Smooth muscle cell (in vitro differentiated cells): ENCODE measurements at regions not wholly inside any gene's neighbourhood (a gene's known extent, or its start where the extent isn't known, plus 50 kb on each side); places are given as distances from the start of the nearest gene placed in this dataset.

ENCODE experiments used
- DNase-seq: peaks from one replicate; lab custom pipeline; 2025; ENCODE audit not compliant: unreplicated experiment; lab: John Stamatoyannopoulos, UW
- H2AFZ ChIP-seq: fragments of 200-600 bp; sonication (generic); 2 replicates; pipeline ENCODE4 v1.6.0; 2016; ENCODE audit warnings: antibody characterized with exemption, low read depth, mild to moderate bottlenecking
- H3F3A ChIP-seq: fragments of 200-600 bp; sonication (generic); 2 replicates; pipeline ENCODE4 v1.6.0; 2017; ENCODE audit warnings: antibody characterized with exemption, low read depth
- H3K27ac ChIP-seq: fragments of 200-600 bp; sonication (generic); 2 replicates; pipeline ENCODE4 v1.5.1; 2016; ENCODE audit warnings: low read depth, mild to moderate bottlenecking
- H3K27me3 ChIP-seq: fragments of 200-600 bp; sonication (generic); 2 replicates; pipeline ENCODE4 v1.6.1; 2016; ENCODE audit warnings: low read depth, mild to moderate bottlenecking
- H3K36me3 ChIP-seq: fragments of 200-600 bp; sonication (generic); 2 replicates; pipeline ENCODE4 v1.5.1; 2016; ENCODE audit warnings: low read depth
- H3K4me1 ChIP-seq: fragments of 200-600 bp; sonication (generic); 2 replicates; pipeline ENCODE4 v1.5.1; 2016; ENCODE audit warnings: low read depth
- H3K4me2 ChIP-seq: fragments of 200-600 bp; sonication (generic); 2 replicates; pipeline ENCODE4 v1.6.0; 2016; ENCODE audit warnings: mild to moderate bottlenecking
- H3K4me3 ChIP-seq: fragments of 200-600 bp; sonication (generic); 2 replicates; pipeline ENCODE4 v1.5.1; 2016; ENCODE audit warnings: mild to moderate bottlenecking
- H3K79me2 ChIP-seq: fragments of 200-600 bp; sonication (generic); 2 replicates; pipeline ENCODE4 v1.6.0; 2016; ENCODE audit warnings: low read depth, mild to moderate bottlenecking
- H3K9ac ChIP-seq: fragments of 200-600 bp; sonication (generic); 2 replicates; pipeline ENCODE4 v1.6.0; 2016; ENCODE audit warnings: low read depth
- H3K9me3 ChIP-seq: fragments of 200-600 bp; sonication (generic); replicated peaks from 2 replicates; pipeline ENCODE4 v1.5.1; 2016; ENCODE audit warnings: low read depth
- H4K20me1 ChIP-seq: fragments of 200-600 bp; sonication (generic); 2 replicates; pipeline ENCODE4 v1.6.0; 2016; ENCODE audit warnings: low read depth
- WGBS: methylation state at CpG from one replicate; pipeline ENCODE4 v1.1.7; 2016; ENCODE audit warnings: low lambda C conversion rate; 5-methylcytosine and 5-hydroxymethylcytosine counted together
- TF ChIP-seq, protein P1 (sequence below): fragments of 200-600 bp; sonication (generic); IDR thresholded peaks from 2 replicates; pipeline ENCODE4 v1.5.1; 2017; ENCODE audit warnings: borderline replicate concordance, mild to moderate bottlenecking, antibody characterized with exemption; ENCODE audit not compliant: insufficient read depth, poor library complexity, severe bottlenecking

DNA sequence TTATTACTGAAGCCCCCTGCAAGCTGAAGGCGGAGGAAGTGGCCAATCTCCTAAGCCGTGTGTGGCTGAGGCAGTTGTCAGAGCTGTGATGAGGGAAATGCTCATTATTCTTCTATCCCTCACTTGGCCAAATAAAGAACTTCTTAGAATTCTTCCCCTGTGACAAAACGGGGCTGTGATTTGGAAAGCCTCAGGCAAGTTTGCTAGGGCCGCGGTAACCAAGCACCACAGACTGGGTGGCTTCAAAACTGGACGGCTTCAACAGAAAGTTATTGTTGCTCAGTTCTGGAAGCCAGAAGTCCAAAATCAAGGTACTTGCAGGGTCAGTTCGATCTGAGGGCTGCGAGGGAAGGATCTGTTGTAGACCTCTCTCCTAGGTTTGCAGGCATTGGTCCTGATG, 72.3 kb upstream of the STEAP1B start:
- no peaks in the 10 kb centered on the region for H3K79me2 ChIP-seq
- TF ChIP-seq, protein P1, sequence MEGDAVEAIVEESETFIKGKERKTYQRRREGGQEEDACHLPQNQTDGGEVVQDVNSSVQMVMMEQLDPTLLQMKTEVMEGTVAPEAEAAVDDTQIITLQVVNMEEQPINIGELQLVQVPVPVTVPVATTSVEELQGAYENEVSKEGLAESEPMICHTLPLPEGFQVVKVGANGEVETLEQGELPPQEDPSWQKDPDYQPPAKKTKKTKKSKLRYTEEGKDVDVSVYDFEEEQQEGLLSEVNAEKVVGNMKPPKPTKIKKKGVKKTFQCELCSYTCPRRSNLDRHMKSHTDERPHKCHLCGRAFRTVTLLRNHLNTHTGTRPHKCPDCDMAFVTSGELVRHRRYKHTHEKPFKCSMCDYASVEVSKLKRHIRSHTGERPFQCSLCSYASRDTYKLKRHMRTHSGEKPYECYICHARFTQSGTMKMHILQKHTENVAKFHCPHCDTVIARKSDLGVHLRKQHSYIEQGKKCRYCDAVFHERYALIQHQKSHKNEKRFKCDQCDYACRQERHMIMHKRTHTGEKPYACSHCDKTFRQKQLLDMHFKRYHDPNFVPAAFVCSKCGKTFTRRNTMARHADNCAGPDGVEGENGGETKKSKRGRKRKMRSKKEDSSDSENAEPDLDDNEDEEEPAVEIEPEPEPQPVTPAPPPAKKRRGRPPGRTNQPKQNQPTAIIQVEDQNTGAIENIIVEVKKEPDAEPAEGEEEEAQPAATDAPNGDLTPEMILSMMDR: no peak
- DNase-seq: no peak
- H3K36me3 ChIP-seq: no peaks in the 10 kb centered on the region
- no peaks in the 10 kb centered on the region for H3K9me3 ChIP-seq
- H3K4me2 ChIP-seq: peak overlapping the region; percentile 5
- H3K27ac ChIP-seq: peak overlapping the region; percentile 92
- no peak overlapping the region for H2AFZ ChIP-seq
- H3K9ac ChIP-seq: peak overlapping the region; percentile 79
- H3K27me3 ChIP-seq: no peaks in the 10 kb centered on the region
- WGBS: 46% methylated on average over 8 of the region's 8 CpGs
- no peaks in the 10 kb centered on the region for H3F3A ChIP-seq
- H3K4me1 ChIP-seq: no peaks in the 10 kb centered on the region
- H3K4me3 ChIP-seq: no peak overlapping the region
- no peaks in the 10 kb centered on the region for H4K20me1 ChIP-seq

DNA sequence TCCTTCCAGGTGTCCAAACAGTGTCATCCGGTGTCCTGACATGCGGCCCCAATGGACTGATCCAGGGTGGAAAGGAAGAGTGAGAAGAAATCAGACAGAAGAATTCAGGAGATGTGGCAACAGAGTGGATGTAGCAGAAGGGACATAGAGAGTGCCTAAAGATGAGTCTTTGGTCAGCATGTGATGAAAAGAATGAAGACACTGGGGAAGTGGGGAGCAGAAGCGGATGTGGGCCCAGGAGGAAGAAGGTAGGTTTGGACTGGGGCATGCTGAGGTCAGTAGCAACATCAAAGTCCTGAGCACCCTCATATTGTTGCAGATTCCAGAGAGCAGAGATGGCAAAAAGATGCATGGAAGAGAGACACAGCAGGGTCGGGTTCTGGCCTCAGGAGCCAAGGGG, 71.8 kb upstream of the STEAP1B start:
- DNase-seq: no peak
- Histone ChIP-seq H3K4me2 (no peak overlapping the region), H3K79me2 (no peaks in the 10 kb centered on the region), H2AFZ (no peak overlapping the region), H3F3A (no peaks in the 10 kb centered on the region), H3K27me3 (no peaks in the 10 kb centered on the region), H3K4me1 (no peaks in the 10 kb centered on the region), H3K27ac (peak overlapping the region; percentile 92), H4K20me1 (no peaks in the 10 kb centered on the region), H3K9ac (no peak overlapping the region), H3K36me3 (no peaks in the 10 kb centered on the region), H3K9me3 (no peaks in the 10 kb centered on the region), H3K4me3 (no peak overlapping the region)
- TF ChIP-seq, protein P1: no peak
- 100% methylated on average over 4 of the region's 4 CpGs for WGBS

DNA sequence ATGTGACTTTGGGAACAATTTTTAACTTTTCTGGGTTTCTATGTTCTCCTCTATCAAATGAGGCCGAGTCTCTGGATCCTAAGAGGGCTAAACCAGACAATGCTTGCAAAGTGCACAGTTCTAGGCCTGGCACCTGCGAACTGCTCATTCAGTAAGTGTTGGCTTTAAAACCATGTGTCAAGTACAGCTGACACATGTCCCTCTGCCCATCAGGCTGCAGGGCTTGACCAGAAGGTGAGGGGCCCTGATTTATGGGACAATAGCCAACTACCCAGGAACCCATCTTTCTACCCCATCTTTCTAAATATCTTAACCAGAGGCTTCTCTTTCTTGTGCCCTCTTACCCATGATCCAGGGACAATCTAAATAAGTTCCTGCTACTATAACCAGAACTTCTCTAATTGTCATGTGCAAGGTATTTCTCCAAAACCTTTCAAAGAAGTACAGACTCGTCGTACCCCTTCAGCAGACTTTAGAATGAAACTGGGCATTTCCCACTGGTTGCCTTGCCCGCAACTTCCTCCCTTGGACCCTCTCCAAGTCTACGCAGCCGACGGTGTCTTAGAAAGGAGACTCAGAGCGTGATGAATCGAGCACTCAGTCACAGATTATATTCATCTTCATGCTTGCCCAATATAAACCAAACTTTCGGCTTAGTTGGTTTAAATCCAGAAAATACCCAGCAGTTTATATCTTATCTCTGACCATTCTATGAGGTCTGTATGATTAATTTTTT, 69.8 kb upstream of the STEAP1B start:
- Histone ChIP-seq H3K79me2 (no peaks in the 10 kb centered on the region), H3K4me3 (no peak overlapping the region), H3K4me2 (no peak overlapping the region), H3K4me1 (no peaks in the 10 kb centered on the region), H2AFZ (no peak overlapping the region), H3K9me3 (no peaks in the 10 kb centered on the region), H3K27me3 (no peaks in the 10 kb centered on the region), H3K36me3 (no peaks in the 10 kb centered on the region), H3K9ac (no peak overlapping the region), H3F3A (no peaks in the 10 kb centered on the region), H4K20me1 (no peaks in the 10 kb centered on the region), H3K27ac (no peak overlapping the region)
- DNase-seq: no peak
- 68% methylated on average over 11 of the region's 11 CpGs for WGBS
- TF ChIP-seq, protein P1: no peak

DNA sequence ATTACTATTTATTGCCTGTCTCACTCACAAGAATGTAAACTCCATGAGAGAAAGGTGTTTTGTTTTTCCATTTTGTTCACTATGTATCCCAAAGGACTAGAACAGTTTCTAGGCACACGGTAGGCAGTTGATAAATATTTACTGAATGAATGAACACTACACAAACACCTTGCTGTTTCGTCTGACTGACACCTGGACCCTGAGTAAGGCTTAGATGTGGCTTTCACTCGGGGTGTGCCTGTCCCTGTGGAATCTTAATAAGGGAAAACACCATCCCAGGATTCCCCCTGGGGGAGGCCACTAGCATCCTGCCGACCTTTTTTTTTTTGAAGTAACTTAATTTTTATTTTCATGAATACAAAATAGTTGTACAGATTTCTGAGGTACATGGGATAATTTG, 66.6 kb upstream of the STEAP1B start:
- Histone ChIP-seq H3K4me3 (no peak overlapping the region), H3K27me3 (no peaks in the 10 kb centered on the region), H3K9ac (no peak overlapping the region), H3K4me2 (no peak overlapping the region), H3K4me1 (peaks cover 24% of the 10 kb centered on the region), H3K36me3 (no peaks in the 10 kb centered on the region), H3K9me3 (no peaks in the 10 kb centered on the region), H2AFZ (no peak overlapping the region), H3K79me2 (no peaks in the 10 kb centered on the region), H4K20me1 (no peaks in the 10 kb centered on the region), H3F3A (peaks cover 4% of the 10 kb centered on the region), H3K27ac (no peak overlapping the region)
- no peak for DNase-seq
- TF ChIP-seq, protein P1: no peak
- WGBS: 80% methylated on average over 4 of the region's 4 CpGs
